Central memory CD4-positive, alpha-beta T cell (primary cell): ENCODE measurements at regions not wholly inside any gene's neighbourhood (a gene's known extent, or its start where the extent isn't known, plus 50 kb on each side); places are given as distances from the start of the nearest gene placed in this dataset.

Experiments
- DNase-seq: peaks from one replicate; pipeline ENCODE4 v3.0.0; 2022

DNA sequence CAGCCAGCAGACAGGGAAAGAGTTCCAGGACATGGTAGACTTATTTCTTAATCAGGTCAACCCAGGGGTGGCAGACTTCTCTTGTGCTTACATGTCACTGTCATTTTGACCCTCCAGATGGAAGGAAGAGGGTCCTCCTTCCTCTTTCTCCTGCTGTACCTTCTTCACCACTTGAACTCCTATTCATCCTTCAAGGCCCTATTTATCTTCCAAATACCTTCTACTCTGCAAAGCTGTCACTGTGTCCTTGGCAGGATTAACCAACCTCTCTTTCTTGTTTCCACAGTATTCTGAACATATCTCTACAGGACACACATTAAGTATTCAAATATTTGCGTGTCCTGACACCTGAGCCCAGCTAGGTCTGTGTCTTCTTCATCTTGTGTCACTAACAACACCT lies 163.1 kb downstream of the DICER1 start:
- no peak for DNase-seq

DNA sequence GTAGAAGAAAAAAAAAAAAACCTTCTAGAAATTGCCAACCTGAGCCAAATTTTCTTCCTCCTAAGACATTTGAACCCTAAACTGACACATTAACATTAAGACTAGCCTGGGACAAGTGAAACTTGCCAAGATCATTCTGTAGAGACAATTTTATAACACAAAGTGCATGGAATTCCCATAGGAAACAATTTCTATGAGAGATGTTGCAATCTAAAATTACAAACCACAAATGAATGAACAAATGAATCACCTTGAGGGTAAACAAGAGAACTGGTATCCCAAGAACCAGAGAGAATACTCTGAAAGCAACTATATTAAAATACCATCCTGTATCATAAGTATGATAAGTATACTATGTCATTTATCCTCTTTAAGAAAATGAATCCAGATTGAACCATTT lies 165.3 kb downstream of the DICER1 start:
- DNase-seq, result no peak

DNA sequence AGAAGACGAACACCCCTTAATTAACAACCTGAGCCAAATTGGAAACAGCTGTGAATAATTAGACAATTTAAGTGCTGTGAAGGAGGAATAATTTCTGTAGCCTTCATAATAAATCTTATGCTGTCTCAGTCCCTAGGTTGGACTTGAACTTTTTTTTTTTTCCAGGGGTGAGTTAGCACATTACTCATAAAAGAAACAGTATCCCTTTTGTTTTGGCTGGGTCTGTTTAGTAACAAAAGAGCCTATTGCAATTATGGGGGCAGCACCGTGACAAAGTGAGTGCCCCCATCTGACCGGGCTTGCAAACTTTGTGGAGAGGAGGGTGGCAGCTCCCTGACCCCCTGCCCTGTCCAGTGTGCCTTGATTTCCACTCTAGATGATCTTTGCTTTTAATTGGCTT lies 167.4 kb downstream of the DICER1 start:
- DNase-seq, result no peak

DNA sequence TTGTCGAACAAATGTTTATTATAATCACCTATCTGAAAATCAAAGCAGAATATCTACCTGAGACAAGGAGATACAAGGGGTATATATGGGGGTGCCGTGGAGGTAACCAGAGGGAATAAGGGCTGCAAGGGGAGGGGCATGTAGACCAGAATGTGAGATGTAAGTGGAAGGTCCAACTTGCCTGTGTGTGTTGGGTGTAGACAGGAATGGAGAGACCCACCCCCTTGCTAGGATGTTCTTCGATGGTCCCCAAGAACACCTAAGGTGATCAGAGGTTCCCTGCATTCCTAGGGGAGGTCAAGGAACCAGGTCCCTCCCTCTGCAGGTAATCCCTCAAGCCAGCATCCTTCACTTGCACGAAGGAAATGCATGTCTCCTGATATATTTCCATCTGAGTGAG lies 167.9 kb downstream of the DICER1 start:
- DNase-seq, result no peak

DNA sequence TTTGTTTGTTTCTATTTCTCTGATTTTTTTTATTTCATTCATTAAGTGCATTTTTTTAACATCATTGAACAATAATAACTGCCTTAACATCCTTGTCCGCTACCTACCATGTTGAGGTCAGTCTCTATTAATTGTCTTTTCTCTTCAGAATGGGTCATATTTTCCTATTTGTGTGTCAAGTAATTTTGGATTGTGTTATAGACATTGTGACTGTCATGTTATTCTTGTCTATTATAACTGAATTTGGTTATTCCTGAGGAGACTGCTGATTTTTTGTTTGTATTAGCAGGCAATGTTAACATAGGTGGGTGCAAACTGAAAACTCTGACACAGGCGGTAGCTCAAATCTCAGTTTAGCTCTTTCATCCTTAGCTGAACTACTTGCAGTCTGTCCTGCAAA lies 169.9 kb downstream of the DICER1 start:
- no peak for DNase-seq

DNA sequence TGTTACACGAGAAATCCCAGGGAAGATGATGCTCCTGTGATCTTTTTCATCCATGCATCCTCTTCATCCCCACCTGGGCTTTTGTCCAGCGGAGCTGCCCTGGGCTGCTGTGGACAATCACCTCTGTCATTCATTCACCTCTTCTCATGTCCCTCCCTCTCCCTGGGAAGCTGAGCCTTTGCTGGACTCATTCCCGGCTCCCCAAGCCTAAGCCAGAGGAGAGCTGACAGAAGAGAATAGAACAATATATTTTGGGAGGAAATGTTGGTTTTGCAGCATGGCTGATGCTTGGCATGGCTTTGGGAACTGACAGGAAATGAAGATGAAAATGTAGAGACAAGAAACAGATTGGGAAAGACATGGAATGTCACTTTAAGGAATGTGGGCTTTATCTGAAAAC lies 177.4 kb downstream of the DICER1 start:
- no peak for DNase-seq

DNA sequence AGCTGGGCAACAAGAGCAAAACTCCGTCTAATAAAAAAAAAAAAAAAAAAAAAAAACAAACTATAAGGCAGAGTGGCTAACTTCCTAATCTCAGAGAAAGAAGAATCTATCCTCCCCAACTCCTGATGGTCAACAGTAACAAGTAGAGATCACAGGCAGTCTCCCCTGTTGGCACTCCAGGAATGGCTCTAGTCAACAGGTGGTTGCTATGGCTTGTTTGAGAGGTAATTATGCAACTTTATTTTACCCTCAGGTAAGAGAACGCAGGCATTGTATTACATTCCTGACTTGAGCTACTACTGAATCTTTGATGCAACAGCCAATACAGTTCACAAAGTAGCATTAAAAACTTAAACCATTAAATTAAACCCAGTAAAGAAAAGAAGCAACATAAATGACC lies 180.3 kb downstream of the DICER1 start:
- DNase-seq, result no peak

DNA sequence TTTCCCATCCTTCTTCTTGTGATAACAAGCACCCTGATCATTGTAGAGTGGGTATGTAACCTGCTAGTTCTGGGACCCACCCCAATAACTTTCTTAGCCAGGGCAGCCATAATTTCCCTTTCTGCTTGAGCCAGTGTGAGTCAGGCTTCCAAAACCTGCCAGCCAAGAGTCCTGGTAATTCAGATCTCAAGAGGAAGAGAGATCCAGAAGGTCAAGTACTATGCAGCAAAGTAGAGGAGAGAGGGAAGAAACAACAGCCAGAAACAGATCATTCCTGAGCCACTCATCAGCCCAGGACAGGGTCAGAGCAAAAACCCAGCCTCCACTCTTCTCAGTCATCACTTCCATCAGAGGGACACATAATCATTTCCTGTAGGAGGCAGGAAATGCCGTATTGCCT lies 182.0 kb downstream of the DICER1 start:
- DNase-seq, result no peak

DNA sequence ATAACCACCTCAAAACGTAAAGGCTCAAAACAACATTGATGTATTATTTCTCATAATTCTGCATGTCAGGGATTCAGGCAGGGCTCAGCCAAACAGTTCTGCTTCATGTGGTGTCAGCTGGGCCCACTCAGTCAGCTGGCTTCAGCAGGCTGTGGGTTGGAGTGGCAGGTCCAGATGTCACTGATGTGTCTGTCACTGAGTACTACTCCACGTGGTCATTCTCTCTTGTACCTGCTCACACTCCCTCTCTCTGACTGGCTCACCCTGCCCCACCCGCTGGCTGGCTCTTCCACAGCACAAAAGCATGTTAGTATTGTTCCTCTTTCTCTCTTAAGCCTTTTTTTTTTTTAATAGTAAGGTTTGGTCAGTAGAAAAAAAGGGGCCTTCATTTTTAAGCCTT lies 182.4 kb downstream of the DICER1 start:
- no peak for DNase-seq

DNA sequence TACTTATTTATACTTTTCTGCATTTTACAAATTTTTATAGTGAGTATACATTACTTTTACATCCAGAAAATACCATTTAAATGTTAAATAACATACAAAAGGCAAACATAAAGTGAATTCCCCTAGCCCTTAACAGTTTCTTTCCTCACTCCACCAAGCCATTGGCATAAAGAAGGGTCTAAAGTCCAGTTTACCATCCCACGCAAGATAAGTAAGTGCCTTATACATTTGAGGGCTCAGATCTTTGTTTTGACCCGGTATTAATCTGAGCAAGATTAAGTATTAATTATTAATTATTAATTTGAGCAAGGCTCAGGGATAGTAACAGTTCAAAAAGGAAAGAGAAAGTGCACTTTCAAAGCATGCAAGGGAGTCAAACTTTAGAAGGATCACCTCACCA lies 182.9 kb downstream of the DICER1 start:
- DNase-seq, result no peak

DNA sequence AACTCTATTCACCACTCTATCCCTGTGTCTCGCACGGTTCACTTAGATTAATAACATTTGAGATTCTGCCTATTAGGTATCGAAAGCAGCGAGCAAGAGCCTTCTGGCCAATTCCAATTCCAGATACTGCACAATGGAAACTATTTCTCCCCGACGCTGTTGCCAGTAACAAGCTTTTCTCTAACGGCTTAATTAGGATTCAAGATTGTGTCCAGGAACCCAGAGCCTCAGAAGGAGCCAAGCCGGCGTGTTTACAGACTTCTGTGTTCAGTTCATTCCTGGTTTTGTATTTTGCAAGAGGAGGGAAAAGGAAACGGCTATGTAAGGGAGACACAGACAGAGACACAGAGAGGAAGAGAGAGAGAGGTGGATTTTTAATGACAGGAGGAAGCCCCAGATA lies 185.6 kb downstream of the DICER1 start:
- no peak for DNase-seq

DNA sequence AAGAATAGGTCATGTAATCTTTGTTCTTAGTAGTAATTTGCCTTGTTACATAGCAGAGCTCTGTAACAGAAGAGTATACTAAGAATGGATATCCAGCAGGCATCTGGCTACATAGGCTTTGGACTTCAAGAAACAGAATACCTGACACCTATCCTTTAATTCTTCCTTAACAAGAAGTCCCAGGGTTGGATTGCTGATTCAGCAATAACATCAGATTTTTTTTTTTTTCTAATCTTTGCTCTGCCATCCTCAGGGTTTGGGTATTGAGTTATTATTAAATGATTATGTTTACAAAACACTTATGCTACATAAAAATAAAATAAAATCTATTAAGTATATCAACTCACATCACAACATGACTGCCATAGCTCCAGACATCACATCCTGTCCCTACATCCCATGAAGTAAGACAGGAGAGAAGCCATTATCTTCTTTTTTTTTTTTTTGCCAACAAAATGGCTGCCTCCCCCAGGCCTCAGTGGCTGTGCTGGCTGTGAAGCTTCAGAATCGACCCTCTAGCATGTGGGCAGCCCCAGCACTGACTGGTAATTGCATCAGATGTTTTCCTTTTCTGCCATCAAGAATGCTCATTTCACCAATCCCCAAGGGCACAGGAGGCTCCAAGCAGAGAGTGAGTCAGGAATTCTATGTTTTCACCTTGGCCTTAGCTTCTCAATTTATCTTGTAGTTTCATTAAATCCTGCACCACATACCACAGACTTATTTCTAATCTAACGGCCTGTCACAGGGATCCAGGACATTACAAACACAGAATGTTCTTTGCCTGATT lies 186.2 kb downstream of the DICER1 start:
- DNase-seq, result no peak

DNA sequence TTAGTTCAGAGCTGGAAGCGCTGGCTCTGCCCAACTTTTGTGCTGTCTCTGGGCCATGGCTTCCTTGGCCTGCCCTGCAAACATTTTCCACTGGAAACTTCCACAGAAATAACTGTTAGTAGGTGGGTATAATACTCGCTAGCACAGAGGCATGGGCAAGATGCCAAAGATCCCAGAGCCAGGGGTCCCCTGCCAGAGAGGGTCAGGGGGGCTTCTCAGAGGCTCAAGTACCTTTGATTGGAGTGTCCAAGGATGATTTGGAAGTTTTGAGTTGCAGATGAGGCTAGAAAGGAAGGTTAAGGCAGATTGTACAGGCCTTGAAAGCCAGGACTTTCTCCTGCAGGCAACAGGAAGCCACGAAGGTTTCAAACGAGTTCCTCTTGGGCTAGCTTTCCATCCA lies 187.6 kb downstream of the DICER1 start:
- no peak for DNase-seq

DNA sequence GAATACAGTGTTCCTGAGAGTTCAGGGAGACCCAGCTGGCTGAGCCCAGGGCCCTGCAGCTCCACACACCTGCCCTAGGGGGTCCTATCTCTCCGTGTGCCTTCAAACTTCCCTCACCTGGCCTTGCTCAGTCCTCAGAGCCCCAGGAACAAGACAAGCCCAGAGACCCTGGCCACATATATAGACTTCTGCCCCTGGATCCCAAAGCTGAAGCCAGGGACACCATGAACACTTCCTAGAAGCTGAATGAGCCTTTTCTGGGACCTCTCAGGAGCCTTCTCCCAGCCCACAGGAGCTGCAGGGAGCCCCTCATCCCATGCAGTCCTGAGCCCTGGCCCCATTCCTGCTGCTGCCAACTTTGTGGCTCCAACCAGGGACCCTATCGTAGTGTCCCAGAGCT lies 190.5 kb downstream of the DICER1 start:
- DNase-seq, result no peak

DNA sequence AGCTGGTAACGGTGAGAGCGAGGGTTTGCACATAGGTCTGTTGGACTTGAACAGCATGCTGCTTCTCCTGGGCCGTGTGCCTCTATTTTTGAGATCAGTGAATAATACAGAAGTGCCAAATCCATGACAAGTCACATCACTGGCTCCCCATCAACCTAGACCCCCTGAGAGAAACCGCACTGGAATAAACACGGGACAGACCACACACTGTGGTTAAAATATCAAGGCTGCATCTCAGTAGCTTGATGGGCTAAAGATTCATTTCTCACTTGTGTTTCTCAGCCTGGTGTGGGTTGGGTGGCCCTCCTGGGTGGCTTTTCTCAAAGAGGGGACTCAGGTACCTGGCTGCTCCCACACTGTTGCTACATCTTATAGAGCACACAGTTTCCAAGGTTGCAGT lies 191.0 kb downstream of the DICER1 start:
- no peak for DNase-seq

DNA sequence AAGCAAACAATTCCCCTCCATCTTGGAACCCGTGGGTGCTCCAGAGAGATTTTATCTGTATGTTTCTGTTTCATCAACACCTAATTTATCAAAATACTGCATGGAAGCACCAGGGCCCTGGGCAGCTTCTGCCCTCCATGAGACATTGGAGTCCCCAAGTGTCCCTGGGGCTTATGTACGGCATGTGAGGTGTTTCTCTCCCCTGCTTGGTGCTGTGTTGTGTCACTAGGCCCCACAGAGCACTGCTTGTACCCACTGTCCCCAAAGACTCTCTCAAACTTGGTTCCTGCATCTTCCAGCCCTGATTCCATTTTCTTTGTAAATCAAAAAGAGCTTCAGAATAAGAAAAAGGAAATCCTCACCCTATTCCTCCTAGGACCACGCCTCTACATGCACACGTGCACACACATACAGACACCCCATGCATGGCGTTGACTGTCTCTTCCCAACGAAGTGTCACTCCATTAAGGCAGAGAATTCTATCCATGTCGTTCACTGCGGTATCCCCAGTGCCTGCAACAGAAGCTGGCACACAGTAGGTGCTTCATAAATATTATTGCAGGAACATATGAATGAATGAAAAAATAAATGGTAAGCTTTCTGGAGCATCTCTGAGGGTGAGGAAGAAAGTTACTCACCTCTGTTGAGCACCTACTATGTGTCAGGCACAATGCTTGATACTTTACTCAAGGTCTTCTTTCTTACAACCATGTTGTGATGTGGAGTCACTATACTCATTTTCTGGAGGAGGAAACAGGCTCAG lies 191.6 kb downstream of the DICER1 start:
- DNase-seq, result no peak

DNA sequence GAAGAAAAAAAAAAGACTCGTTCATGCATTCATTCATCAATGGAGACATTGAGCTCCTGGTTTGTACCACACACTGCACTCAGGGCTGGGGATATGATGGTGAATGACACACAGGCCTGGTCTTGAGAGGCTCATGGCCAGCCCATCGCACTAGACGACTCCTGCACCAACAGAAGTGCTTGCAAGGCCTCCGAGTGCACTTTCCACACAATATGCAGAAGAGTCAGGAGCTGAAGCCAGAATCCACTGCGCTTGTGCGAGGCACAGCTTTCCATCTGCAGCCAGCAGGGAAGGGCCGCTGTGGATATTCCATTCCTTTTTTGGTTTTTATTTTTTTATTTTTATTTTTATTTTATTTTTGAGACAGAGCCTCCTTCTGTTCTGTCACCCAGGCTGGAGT lies 192.4 kb downstream of the DICER1 start:
- no peak for DNase-seq

DNA sequence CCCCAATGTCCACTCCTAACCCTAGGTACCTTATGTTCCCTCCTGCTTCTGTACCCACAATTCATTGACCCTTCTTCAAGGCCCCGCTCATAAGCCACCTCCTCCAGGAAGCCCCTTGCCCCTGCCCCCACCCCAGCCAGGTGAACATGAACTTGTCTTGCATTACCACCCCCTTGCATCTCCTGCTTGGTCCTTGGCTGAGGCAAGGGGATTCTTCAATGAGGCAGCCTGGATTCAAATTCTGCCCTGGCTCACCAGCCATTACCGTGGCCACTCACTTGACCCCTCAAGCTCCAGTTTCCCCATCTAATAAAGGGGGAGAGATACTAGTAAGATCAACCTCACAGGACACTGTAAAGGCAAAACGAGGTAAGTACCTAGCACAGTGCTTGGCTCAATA lies 193.1 kb downstream of the DICER1 start:
- DNase-seq, result no peak

DNA sequence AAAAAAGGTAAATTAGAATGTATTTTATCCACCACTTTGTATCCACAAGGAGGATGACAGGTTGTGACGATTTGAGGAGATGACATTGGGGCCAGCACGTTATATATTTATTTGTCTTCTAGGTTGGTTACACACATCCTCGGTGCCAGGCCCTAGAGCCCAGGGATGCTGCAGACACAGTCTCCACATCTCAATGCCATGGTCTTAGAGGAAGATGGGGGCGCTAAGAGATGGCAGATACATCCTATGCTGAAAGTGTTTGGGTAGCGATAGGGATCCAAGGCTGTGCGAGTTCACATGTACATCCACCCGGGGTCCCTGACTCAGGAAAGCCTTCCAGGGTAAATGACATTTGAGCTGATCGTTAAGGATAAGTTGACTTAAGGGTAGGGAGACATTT lies 193.1 kb upstream of the GSC start:
- no peak for DNase-seq

DNA sequence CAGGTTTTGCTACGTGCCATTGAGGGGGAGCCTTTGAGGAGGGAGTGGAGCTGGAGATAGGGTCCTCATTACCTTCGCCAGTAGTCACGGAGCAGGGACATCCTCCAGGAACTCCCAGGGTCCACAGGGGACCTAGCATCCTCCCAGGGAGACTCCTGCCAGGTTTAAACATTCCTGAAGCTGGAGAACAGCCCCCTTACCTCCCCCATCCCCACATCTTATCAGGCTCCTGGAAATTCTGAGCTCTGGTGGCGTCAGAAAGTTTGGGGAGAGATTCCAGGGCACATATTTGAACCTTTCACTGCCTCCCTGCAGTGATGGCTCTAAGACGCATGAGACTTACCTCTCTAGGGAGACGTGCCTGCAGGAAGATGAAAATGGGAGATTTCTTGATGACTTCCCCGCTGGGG lies 192.3 kb upstream of the GSC start:
- DNase-seq, result no peak

DNA sequence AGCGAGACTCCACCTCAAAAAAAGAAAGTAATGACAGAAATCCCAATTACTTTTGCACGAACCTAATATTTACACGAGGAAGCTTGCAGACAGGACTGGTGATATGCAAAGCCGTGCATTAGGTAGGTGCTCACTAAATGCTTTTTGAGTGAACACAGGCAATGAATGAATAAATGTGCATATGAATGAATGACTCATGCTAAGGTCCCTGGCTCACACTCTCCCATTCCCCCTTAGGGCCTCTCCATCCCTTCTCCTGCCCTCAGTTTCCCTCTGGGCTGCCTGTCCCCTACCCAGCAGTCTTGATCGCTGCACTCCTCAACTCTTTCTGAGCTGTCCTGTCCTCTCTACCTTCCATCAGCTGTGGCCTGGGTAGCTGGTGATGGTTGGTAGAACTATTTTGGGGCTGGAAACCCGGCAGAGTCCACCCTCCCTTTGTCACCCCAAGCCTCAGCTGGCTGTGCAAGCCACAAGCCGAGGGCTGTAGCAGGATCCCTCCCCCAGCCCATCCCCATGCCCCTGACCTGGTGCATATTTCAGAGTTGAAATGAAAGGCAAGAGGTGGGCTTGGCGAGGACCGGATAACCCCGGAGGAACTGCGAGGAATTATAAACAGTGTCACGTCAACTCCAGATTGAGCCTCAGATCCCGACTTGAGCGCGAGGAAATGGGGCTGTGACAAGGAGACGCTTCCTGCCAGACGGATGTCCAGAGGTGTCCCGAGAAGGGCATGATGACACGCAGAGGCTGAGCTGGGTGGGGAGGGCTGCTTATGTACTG lies 191.7 kb upstream of the GSC start:
- no peak for DNase-seq

DNA sequence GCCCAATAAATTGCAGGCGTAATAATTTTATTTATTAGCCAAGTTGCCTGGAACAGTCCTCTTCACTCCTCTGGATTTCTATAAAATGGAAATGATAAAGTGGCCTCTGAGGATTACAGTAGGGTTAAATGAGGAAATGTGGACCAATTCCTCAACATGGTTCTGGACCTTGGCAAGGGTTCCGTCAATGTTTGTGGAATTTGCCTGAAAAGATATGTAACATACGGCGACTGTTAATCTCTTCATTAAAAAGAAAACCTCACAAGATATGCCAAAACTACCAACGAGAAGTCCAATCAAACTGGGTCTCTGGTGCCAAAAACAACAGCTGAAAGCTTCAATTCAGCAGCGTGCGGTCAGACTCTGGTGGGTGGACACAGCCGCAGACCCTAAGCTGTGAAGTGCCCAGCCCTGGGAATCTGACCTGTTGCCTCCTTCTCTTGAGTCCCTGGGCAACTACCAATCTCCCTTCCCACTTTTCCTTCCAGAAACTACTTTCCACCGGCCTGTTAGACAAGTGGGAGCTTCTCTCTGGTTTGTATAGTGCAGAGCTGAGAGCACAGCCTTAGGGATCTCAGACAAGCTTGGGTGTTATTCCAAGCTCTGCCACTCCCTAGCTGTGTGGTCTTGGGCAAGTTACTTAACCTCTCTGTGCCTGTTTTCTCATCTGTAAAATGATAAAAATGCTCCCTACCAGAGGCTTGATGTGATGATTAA lies 190.5 kb upstream of the GSC start:
- no peak for DNase-seq
